ENCODE measurements at regions not wholly inside any gene's neighbourhood (a gene's known extent, or its start where the extent isn't known, plus 50 kb on each side); places are given as distances from the start of the nearest gene placed in this dataset.

DNA sequence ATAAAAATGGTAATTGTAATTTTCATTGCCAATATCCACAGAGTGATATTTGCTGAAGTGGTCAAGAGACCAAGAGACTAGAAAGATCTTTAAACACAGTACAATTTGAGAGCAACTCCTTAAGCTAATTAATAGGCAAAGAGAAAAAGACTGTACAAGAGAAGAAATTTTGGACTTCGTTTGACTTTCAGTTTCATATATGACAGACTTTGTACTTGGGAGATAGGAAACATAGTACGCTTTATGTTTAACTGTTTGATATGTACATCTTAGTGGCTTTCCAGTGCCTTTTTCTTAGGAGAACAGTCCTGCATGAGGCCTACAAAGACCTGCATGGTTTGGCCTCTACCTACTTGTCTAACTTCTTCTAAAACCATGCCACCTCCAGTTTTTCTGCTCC is 1118.1 kb downstream of the TRHDE start:
- Histone ChIP-seq H3K36me3 (no peaks in the 10 kb centered on the region), H3K4me1 (no peaks in the 10 kb centered on the region), H3K27me3 (no peaks in the 10 kb centered on the region), H3K4me3 (no peak overlapping the region), H3K27ac (no peak overlapping the region), H3K9me3 (no peaks in the 10 kb centered on the region)
- DNase-seq: no peak
- intact Hi-C loops (cut with DNase I): no loop called here
- TF ChIP-seq, protein P1, sequence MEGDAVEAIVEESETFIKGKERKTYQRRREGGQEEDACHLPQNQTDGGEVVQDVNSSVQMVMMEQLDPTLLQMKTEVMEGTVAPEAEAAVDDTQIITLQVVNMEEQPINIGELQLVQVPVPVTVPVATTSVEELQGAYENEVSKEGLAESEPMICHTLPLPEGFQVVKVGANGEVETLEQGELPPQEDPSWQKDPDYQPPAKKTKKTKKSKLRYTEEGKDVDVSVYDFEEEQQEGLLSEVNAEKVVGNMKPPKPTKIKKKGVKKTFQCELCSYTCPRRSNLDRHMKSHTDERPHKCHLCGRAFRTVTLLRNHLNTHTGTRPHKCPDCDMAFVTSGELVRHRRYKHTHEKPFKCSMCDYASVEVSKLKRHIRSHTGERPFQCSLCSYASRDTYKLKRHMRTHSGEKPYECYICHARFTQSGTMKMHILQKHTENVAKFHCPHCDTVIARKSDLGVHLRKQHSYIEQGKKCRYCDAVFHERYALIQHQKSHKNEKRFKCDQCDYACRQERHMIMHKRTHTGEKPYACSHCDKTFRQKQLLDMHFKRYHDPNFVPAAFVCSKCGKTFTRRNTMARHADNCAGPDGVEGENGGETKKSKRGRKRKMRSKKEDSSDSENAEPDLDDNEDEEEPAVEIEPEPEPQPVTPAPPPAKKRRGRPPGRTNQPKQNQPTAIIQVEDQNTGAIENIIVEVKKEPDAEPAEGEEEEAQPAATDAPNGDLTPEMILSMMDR (IDR thresholded peaks at IDR 0.05): no peak
- no peak for ATAC-seq

- Histone ChIP-seq H3K4me1 (no peaks in the 10 kb centered on the region), H3K36me3 (no peaks in the 10 kb centered on the region), H3K27ac (no peak overlapping the region), H3K27me3 (no peaks in the 10 kb centered on the region), H3K9me3 (peaks cover 7% of the 10 kb centered on the region), H3K4me3 (no peak overlapping the region)
- TF ChIP-seq, protein P1 (IDR thresholded peaks at IDR 0.05): no peak
- intact Hi-C loops (cut with DNase I): no loop called here
- ATAC-seq (no peak), DNase-seq (no peak)
Observed at GRCh38 chr12:73413051-73413450, 1124.6 kb upstream of the ATXN7L3B start.

GRCh38 chr12:73413974-73414373 is 1123.7 kb upstream of the ATXN7L3B start:
- intact Hi-C loops (cut with DNase I): no loop called here
- H3K9me3 ChIP-seq: peaks cover 7% of the 10 kb centered on the region
- H3K27ac ChIP-seq: no peak overlapping the region
- no peaks in the 10 kb centered on the region for H3K4me1 ChIP-seq
- no peaks in the 10 kb centered on the region for H3K36me3 ChIP-seq
- no peak overlapping the region for H3K4me3 ChIP-seq
- TF ChIP-seq, protein P1 (IDR thresholded peaks at IDR 0.05): no peak
- no peak for DNase-seq
- no peak for ATAC-seq
- no peaks in the 10 kb centered on the region for H3K27me3 ChIP-seq

DNA sequence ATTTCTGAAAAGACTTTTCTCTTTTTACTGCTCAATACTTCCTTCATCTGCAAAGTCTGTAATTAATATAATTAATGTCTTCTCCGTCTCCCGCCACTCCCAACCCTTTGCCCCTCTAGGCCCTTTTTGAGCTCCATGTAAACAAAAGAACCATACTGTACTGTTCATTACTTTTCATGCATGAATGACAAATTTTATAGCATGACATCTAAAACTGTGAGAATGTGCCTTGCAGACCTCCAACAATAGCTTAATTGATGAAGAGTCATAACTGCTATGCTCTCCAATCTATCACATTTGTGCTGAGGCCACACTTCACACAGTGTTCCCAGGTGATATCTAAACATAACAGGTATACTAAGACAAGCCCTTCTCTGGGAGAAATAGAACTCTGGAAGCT is 1122.7 kb upstream of the ATXN7L3B start:
- DNase-seq (no peak), ATAC-seq (no peak)
- H3K4me3 ChIP-seq: no peak overlapping the region
- no peaks in the 10 kb centered on the region for H3K36me3 ChIP-seq
- intact Hi-C loops (cut with DNase I): no loop called here
- H3K27me3 ChIP-seq: no peaks in the 10 kb centered on the region
- TF ChIP-seq, protein P1 (IDR thresholded peaks at IDR 0.05): no peak
- peaks cover 7% of the 10 kb centered on the region for H3K9me3 ChIP-seq
- H3K27ac ChIP-seq: no peak overlapping the region
- no peaks in the 10 kb centered on the region for H3K4me1 ChIP-seq

GRCh38 chr12:73418541-73418940 is 1119.1 kb upstream of the ATXN7L3B start:
- DNase-seq: no peak
- intact Hi-C loops (cut with DNase I): no loop called here
- H3K36me3 ChIP-seq: no peaks in the 10 kb centered on the region
- ATAC-seq: no peak
- peaks cover 1% of the 10 kb centered on the region for H3K9me3 ChIP-seq
- TF ChIP-seq, protein P1 (IDR thresholded peaks at IDR 0.05): no peak
- no peaks in the 10 kb centered on the region for H3K27me3 ChIP-seq
- H3K27ac ChIP-seq: no peak overlapping the region
- H3K4me1 ChIP-seq: no peaks in the 10 kb centered on the region
- no peak overlapping the region for H3K4me3 ChIP-seq

- Histone ChIP-seq H3K36me3 (no peaks in the 10 kb centered on the region), H3K27ac (no peak overlapping the region), H3K27me3 (no peaks in the 10 kb centered on the region), H3K4me1 (no peaks in the 10 kb centered on the region), H3K9me3 (no peaks in the 10 kb centered on the region), H3K4me3 (no peak overlapping the region)
- TF ChIP-seq, protein P1 (IDR thresholded peaks at IDR 0.05): no peak
- intact Hi-C loops (cut with DNase I): no loop called here
- ATAC-seq: no peak
- DNase-seq: no peak
Observed at GRCh38 chr12:73421832-73422231, 1115.8 kb upstream of the ATXN7L3B start.
